ENCODE measurements at regions not wholly inside any gene's neighbourhood (a gene's known extent, or its start where the extent isn't known, plus 50 kb on each side); places are given as distances from the start of the nearest gene placed in this dataset.

- Histone ChIP-seq H2BK20ac (ENCODE audit: low read depth, low read length, poor library complexity, severe bottlenecking) (no peak overlapping the region), H3K56ac (ENCODE audit: insufficient read length, low read depth, low read length) (no peak overlapping the region), H2AK5ac (ENCODE audit: insufficient read length, low read length) (no peak overlapping the region), H2BK12ac (ENCODE audit: insufficient read length, low read depth, low read length) (no peak overlapping the region), H2BK15ac (ENCODE audit: low read depth, low read length) (no peak overlapping the region), H3K27ac (ENCODE audit: insufficient read length, low read depth, low read length) (no peak overlapping the region), H4K91ac (ENCODE audit: insufficient read length, low read depth, low read length) (no peak overlapping the region), H3K23ac (ENCODE audit: insufficient read length, low read depth, low read length) (no peak overlapping the region), H3K79me2 (ENCODE audit: insufficient read depth, low read length) (no peaks in the 10 kb centered on the region), H3K79me1 (ENCODE audit: insufficient read depth, low read depth, low read length, poor library complexity, severe bottlenecking) (no peaks in the 10 kb centered on the region), H3K4ac (ENCODE audit: low read depth, low read length) (no peak overlapping the region), H3K18ac (ENCODE audit: insufficient read length, low read depth, low read length) (no peak overlapping the region), H3T11ph (ENCODE audit: low read length) (no peak overlapping the region), H3K14ac (ENCODE audit: insufficient read depth, low read length) (no peak overlapping the region), H2BK120ac (ENCODE audit: low read depth, low read length, poor library complexity, severe bottlenecking) (no peak overlapping the region), H3K9ac (ENCODE audit: extremely low read depth, insufficient read length, low read length) (no peak overlapping the region), H3K23me2 (ENCODE audit: insufficient read length, low read depth, low read length, poor library complexity, severe bottlenecking) (no peaks in the 10 kb centered on the region), H3K9me3 (ENCODE audit: control insufficient read depth, low read depth, low read length) (no peaks in the 10 kb centered on the region), H3K4me2 (ENCODE audit: insufficient read depth, insufficient read length, low read length) (no peak overlapping the region), H4K5ac (ENCODE audit: insufficient read length, low read depth, low read length) (no peak overlapping the region), H4K8ac (replicated peaks; ENCODE audit: insufficient read length, low read depth, low read length) (no peak overlapping the region), H4K20me1 (ENCODE audit: control insufficient read depth, insufficient read depth, insufficient read length) (no peaks in the 10 kb centered on the region), H3K27me3 (ENCODE audit: insufficient read depth, low read length) (no peaks in the 10 kb centered on the region), H2BK5ac (ENCODE audit: insufficient read length, low read length) (no peak overlapping the region), H3K4me1 (ENCODE audit: insufficient read depth, low read length) (no peaks in the 10 kb centered on the region), H2AFZ (ENCODE audit: low read length) (no peak overlapping the region)
- DNase-seq = no peak
- TF ChIP-seq CTCF (conservative IDR thresholded peaks at IDR 0.05) = no peak
- Mint-ChIP-seq H3K4me3 (no peak overlapping the region), H3K9me3 (no peaks in the 10 kb centered on the region), H3K27me3 (ENCODE audit: low read depth) (no peaks in the 10 kb centered on the region), H3K27ac (no peak overlapping the region), H3K4me1 (peaks cover 0 to 3% of the 10 kb centered on the region in 2 experiments; a peak in 1 of 4 replicates), H3K36me3 (ENCODE audit: insufficient read depth in 1 of 3, low read depth in 3 of 3) (no peaks in the 10 kb centered on the region)
Measured at GRCh38 chr2:57677296-57677695, 369.3 kb upstream of the VRK2 start.

All from H9 (cell line).